CD4-positive, alpha-beta T cell (primary cell): ENCODE measurements at regions not wholly inside any gene's neighbourhood (a gene's known extent, or its start where the extent isn't known, plus 50 kb on each side); places are given as distances from the start of the nearest gene placed in this dataset.

Source experiments
- ATAC-seq: fragments of 200-7000 bp; cut with Tn5 transposase; one replicate; pipeline ENCODE4 v1.10.0; 2022; ENCODE audit warnings: mild to moderate bottlenecking; ENCODE audit not compliant: poor library complexity
- CTCF ChIA-PET: fragments of 350-600 bp; sonication (Branson Sonifier 250); formaldehyde crosslinking; loops from one replicate; lab custom pipeline; 2021; ENCODE audit warnings: antibody characterized with exemption, inconsistent platforms; lab: Charles Lee
- POLR2A ChIA-PET: fragments of 350-600 bp; sonication (Branson Sonifier 250); formaldehyde crosslinking; loops from one replicate; lab custom pipeline; 2021; ENCODE audit warnings: antibody characterized with exemption, inconsistent platforms; lab: Charles Lee
- DNase-seq, 14 experiments: peaks; one replicate each; pipeline ENCODE4 v3.0.0-alpha.2; 2013 to 2020; ENCODE audit warnings: mixed read lengths in 2 of 14
- H3K27ac ChIP-seq, 2 donors: one replicate each; pipeline versions ENCODE4 v1.5.1 to v1.7.0; 2013; ENCODE audit warnings: low read length in 2 of 2, low read depth in 1 of 2, mild to moderate bottlenecking in 1 of 2
- H3K27me3 ChIP-seq, 2 experiments: 1 replicate in 1 of 2; 2 replicates in 1 of 2; pipeline versions ENCODE4 v1.6.1 to v1.7.0; 2013; ENCODE audit warnings: low read length in 2 of 2, control low read depth in 1 of 2, mild to moderate bottlenecking in 1 of 2, moderate library complexity in 1 of 2; ENCODE audit not compliant: insufficient read depth in 2 of 2, control insufficient read depth in 1 of 2
- H3K36me3 ChIP-seq: one replicate; pipeline ENCODE4 v1.6.1; 2013; ENCODE audit warnings: low read length, control low read depth; ENCODE audit not compliant: insufficient read depth
- H3K4me1 ChIP-seq: one replicate; pipeline ENCODE4 v1.6.1; 2013; ENCODE audit warnings: low read length, control low read depth; ENCODE audit not compliant: insufficient read depth
- H3K4me3 ChIP-seq: one replicate; pipeline ENCODE4 v1.5.1; 2013; ENCODE audit warnings: mild to moderate bottlenecking, low read length, moderate library complexity
- H3K9me3 ChIP-seq, 2 experiments: 1 replicate in 1 of 2; 2 replicates in 1 of 2; pipeline versions ENCODE4 v1.6.1 to v1.7.0; 2013; ENCODE audit warnings: low read length in 2 of 2, mild to moderate bottlenecking in 2 of 2, control low read depth in 1 of 2, moderate library complexity in 1 of 2; ENCODE audit not compliant: control insufficient read depth in 1 of 2, insufficient read depth in 1 of 2
- H3K27ac Mint-ChIP-seq: one replicate; pipeline ENCODE4 v1.8.0; 2020; ENCODE audit warnings: mixed read lengths
- H3K27me3 Mint-ChIP-seq: one replicate; pipeline ENCODE4 v1.8.0; 2021; ENCODE audit warnings: mixed read lengths
- H3K36me3 Mint-ChIP-seq: one replicate; pipeline ENCODE4 v1.8.0; 2021; ENCODE audit warnings: low read depth, mixed read lengths
- H3K4me1 Mint-ChIP-seq: one replicate; pipeline ENCODE4 v1.8.0; 2021; ENCODE audit warnings: low read depth, mixed read lengths
- H3K4me3 Mint-ChIP-seq: one replicate; pipeline ENCODE4 v1.8.0; 2020; ENCODE audit warnings: mild to moderate bottlenecking, mixed read lengths
- H3K9me3 Mint-ChIP-seq: one replicate; pipeline ENCODE4 v1.8.0; 2020; ENCODE audit warnings: mixed read lengths
- CTCF ChIP-seq: fragments of 200-600 bp; IDR thresholded peaks from one replicate; pipeline ENCODE4 v1.8.0; 2022; ENCODE audit warnings: antibody characterized with exemption, mild to moderate bottlenecking
- intact Hi-C, 2 experiments: fragments of 100-400 bp; cut with DNase I in 1 of 2; cut with micrococcal nuclease in 1 of 2; formaldehyde crosslinking; loops; one replicate each; pipeline versions ENCODE4 v1.15.1 to v1.9.0; 2023 to 2025; cut with DNase I, micrococcal nuclease

DNA sequence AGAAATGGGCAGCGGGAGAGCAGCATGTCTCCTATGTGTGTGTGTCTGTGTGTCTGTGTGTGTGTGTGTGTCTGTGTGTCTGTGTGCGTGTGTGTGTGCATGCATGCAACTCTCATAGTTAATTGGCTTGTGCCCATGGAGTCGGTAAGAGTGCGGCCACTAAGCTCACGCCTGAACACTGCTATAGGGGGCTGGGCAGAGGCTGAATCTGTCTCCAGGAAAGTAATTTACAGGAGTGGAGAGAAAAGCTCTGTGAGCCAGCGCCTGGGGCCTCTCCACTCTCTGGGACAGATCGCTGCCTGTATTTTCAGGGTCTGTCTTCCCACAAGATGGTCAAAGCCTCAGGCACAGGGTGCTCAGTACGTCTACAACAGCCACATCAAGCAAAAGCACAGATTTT is 553.4 kb downstream of the TNS1 start:
- Mint-ChIP-seq H3K4me1 (no peaks in the 10 kb centered on the region), H3K27me3 (no peaks in the 10 kb centered on the region), H3K27ac (no peak overlapping the region), H3K36me3 (no peaks in the 10 kb centered on the region), H3K9me3 (no peaks in the 10 kb centered on the region), H3K4me3 (no peak overlapping the region)
- DNase-seq (no peak), ATAC-seq (no peak)
- intact Hi-C loops, result no loop called here
- no peak for TF ChIP-seq CTCF
- H3K27me3 ChIP-seq, result no peaks in the 10 kb centered on the region
- H3K4me1 ChIP-seq, result no peaks in the 10 kb centered on the region
- no peaks in the 10 kb centered on the region for H3K9me3 ChIP-seq
- POLR2A ChIA-PET, result no interaction called here
- CTCF ChIA-PET, result no interaction called here
- no peaks in the 10 kb centered on the region for H3K36me3 ChIP-seq
- no peak overlapping the region for H3K4me3 ChIP-seq
- no peak overlapping the region for H3K27ac ChIP-seq

GRCh38 chr2:217448860-217449259 is 553.9 kb downstream of the TNS1 start:
- Histone ChIP-seq H3K4me1 (no peaks in the 10 kb centered on the region), H3K4me3 (no peak overlapping the region), H3K27ac (no peak overlapping the region), H3K36me3 (no peaks in the 10 kb centered on the region), H3K27me3 (no peaks in the 10 kb centered on the region), H3K9me3 (no peaks in the 10 kb centered on the region)
- H3K4me1 Mint-ChIP-seq, result no peaks in the 10 kb centered on the region
- CTCF ChIA-PET, result no interaction called here
- ATAC-seq (no peak), DNase-seq (no peak)
- TF ChIP-seq CTCF, result no peak
- POLR2A ChIA-PET, result no interaction called here
- intact Hi-C loops, result no loop called here
- no peaks in the 10 kb centered on the region for H3K27me3 Mint-ChIP-seq
- H3K9me3 Mint-ChIP-seq, result no peaks in the 10 kb centered on the region
- no peak overlapping the region for H3K27ac Mint-ChIP-seq
- no peak overlapping the region for H3K4me3 Mint-ChIP-seq
- no peaks in the 10 kb centered on the region for H3K36me3 Mint-ChIP-seq

DNA sequence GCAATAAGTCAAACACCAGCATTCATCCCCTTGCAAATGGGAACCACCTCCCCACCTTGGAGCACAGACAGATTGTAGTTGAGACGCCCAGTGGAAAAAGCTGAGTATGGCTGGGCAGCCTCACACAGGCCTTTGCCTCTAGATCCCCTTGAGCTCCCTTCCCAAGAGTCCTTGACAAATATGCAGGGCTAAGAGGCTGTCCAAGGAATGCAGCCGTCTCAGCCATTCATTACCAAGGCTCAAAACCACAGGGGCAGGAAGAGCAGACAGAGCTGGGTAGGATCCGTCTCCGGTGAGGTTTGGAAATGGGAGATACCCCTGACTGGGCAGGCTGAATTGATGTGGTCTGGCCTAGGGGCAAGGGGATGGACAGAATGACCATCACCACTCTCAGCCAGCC is 557.1 kb downstream of the TNS1 start:
- Histone ChIP-seq H3K9me3 (no peaks in the 10 kb centered on the region), H3K4me3 (no peak overlapping the region), H3K4me1 (no peaks in the 10 kb centered on the region), H3K36me3 (no peaks in the 10 kb centered on the region), H3K27ac (no peak overlapping the region), H3K27me3 (no peaks in the 10 kb centered on the region)
- H3K27ac Mint-ChIP-seq, result no peak overlapping the region
- no peaks in the 10 kb centered on the region for H3K9me3 Mint-ChIP-seq
- ChIA-PET CTCF (no interaction called here), POLR2A (no interaction called here)
- ATAC-seq (no peak), DNase-seq (no peak)
- no peaks in the 10 kb centered on the region for H3K36me3 Mint-ChIP-seq
- intact Hi-C loops, result no loop called here
- H3K4me1 Mint-ChIP-seq, result no peaks in the 10 kb centered on the region
- TF ChIP-seq CTCF, result no peak
- H3K4me3 Mint-ChIP-seq, result no peak overlapping the region
- H3K27me3 Mint-ChIP-seq, result no peaks in the 10 kb centered on the region
